EL (cell line): ENCODE measurements at regions not wholly inside any gene's neighbourhood (a gene's known extent, or its start where the extent isn't known, plus 50 kb on each side); places are given as distances from the start of the nearest gene placed in this dataset.
"Not testable (repeated sequence)": the region's sequence is repeated elsewhere in the genome, so short reads cannot be mapped to it uniquely, and the experiment has no call there.

Experiments
- DNase-seq: peaks from one replicate; pipeline ENCODE4 v3.0.0-alpha.2; 2016

- no peak for DNase-seq
These were observed 900.3 kb downstream of the DSC3 start for GRCh38 chr18:30142248-30142647.

- not testable (repeated sequence) for DNase-seq
These were observed 901.0 kb downstream of the DSC3 start for GRCh38 chr18:30141506-30141905.

DNA sequence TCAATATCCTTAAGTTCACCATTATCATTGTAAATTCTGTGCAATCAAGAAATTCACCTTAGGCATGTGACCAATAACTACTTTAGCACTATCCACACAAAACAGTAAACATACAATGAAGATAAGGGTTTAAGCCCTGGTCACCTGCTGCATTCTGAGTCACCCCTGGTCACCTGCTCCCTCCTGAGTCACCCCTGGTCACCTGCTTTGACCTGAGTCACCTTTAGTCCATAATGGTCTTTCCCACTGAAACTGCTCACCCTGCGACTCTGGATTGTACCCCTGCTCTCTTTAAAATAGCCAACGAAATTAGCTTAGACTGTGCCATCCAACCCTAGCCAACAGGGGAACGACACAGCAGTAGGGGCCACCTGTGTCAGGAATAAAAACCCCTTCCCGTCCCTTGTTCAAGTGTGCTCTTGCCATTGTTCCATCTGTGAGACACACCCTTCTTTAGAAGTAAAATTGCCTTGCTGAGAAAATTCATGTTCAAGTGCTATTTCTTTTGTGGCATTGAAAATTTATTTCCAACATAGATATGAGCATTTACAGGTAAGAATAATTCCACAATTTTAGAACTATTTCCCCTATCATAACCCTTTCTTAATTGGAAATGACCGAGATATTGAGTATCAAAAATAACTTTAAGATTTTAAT, 902.8 kb downstream of the DSC3 start:
- DNase-seq = no peak

DNA sequence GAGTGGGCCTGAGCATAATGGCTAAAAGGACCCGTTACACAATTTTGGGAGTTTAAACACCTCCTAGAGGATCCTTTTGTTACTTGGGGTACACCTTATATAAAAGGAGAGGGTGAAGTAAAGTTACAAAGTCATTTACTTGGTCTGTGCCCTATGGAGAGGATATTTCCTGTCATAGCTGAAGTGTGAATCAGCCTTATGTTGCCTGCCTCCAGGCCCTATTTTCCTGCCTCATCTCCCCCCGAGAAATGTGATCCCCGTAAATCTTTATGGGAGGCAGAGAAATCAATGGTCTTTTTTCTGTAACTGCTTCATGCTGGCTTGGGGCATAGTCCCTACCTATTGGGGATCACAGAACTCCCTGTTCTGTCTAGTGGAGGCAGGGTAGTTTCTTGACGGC, 906.6 kb downstream of the DSC3 start:
- DNase-seq = peak; percentile 42

GRCh38 chr18:30134020-30134419, 908.5 kb downstream of the DSC3 start:
- DNase-seq = no peak

DNA sequence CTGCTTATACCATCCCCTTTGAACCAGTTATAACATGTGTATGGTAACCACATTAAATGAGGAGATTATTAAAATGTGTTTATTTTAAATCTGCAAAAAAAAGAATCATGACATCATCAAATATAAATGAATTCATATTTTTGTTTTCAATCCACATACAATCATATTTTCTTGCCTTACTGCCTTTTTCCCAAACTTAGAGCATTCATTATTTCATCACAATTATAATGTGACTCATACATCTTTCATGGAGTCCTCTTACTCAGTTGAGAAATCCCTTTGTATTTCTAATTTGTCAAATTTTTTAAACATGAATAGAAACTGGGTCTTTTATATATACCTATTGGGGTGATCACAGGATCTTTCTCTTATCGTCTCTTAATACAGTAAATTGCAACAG, 909.6 kb downstream of the DSC3 start:
- no peak for DNase-seq

DNA sequence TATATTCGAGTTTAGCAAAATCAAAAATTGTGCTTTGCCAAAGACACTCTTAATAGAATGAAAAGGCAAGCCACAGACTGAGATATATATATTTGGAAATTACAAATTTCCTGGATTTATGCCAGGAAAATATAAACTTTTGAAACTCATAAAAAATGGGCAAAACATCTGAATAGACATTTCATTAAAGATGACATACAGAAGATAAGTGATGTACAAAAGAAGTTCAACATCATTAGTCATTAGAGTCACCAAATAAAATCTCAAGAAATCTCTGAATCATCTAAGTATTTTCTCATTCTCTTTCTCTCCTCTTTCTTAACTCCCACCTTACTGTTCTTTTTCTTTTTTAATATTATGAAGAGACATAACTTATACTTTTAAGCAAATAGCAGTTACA, 921.1 kb downstream of the DSC3 start:
- DNase-seq = no peak

DNA sequence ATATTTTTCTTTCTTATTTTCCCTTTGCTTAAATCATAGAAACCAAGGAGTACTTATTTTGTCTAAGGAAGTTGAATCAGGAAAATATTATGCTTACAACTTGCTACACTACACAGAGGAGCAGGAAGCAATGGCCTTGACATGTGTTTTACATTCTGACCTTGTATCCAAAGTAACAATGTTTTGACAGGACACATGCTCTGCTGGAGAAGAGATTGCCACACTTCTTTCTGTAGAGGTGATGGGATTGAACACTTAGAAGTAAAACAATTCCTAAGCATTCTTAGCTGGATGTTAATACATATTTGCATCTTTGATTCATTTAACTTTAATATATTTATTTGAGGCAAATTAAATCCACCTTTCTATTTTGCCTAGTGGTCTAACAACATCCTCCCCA, 929.1 kb downstream of the DSC3 start:
- no peak for DNase-seq

- peak; percentile 76 for DNase-seq
These were observed 936.2 kb downstream of the DSC3 start for GRCh38 chr18:30106356-30106755.

DNA sequence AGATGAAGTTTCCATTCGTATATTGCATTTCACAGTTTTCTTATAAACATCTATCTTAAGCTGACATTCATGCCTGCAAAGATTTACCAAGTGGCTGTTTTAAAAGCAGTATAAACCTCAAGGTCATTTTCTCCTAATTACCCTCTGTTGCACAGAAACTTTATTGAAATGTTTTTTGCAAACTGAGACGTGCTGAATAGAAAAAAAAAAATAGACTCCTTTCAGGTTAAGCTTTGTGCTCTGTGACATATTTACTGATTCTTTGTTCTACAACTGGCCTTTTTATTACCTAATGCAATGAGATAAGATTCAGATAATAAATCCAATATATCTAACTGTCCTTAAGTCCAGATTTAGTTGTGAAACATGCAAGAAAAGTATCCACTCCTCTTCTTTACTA, 938.7 kb downstream of the DSC3 start:
- no peak for DNase-seq

DNA sequence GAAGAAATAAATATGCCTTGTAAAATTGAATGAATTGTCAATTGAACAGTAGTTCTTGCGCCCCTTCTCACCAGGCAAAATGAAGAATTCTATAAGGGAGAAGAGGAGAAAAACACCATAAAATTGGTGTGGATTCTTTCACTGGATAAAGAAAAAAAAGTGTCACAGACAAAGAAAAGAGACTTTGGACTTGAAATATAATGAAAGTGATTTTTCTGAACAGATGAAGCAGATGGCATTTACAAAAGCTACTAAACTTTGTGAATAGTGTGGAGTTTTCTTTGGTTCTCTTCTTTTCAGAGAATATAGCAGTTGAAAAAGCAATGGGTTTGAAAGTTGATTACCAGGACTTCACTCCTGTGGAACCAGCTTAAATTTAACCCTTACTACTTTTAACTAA, 945.7 kb downstream of the DSC3 start:
- no peak for DNase-seq

GRCh38 chr18:30094556-30094955, 948.0 kb downstream of the DSC3 start:
- DNase-seq = peak; percentile 38

DNA sequence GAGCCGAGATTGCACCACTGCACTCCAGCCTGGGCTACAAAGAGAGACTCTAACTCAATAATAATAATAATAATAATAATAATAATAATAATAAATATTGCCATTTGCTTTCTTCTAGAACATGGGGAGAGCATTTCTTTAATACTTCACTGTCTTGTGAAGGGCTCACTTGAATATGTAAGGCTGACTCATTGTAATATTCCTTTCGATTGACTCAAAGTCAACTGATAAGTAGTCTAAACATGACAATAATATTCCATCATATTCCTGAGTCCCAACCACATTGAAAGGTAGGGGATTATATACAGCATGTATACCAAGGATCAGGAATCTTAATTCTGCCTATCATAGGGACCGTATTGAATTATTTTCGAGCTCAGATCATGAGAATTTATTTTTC, 949.2 kb downstream of the DSC3 start:
- no peak for DNase-seq

DNA sequence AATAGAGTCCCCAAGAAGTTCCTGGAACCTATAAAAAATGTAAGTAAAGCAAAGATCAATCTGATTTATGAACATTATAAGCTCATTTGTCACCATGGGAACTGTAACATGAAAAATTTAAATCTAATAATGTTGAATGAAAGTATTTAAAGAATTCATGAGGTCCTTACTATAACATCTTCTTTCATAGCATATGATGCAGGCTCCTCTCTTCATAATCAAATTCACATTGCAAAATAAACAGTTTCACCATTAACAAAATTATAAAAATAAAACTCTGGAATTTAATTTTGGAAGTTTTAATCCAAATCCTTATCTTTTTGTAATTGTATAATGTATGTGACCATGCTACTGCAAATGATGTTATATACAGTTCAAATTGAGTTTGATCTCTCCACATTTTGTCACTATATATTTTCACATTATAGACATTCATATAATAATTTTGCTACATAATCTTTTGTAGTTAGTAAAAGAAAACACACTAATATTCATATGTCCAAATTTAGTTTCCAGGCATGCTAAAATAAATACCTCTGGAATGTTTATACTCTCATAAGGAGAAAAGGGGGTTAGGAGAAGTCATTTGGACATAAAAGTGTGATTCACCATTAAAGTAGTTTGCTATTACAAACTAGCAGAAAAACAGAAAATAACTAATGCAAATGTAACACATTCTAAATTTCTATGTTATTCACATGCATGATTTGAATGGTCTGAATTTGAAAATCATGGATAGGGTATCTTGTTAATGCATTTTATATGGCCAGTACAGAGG, 954.1 kb downstream of the DSC3 start:
- DNase-seq = peak; percentile 16

DNA sequence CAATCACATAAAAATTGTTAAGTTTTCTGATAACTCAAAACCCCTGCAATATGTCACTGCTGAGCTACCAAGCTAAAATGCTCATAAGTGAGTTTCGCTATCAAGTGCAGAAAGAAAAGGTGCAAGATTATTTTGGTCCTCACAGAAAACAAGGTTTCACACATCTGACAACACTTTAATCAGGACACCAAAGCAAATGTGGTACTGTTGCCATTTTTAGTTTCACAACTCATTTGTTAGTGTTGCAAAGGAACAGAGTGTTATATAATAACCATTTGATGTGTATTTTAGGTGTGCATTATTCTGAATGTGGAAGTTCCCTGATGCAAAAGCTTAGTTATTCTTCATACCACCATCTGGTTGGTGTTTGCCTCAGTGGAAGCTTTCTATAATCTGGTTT, 956.2 kb downstream of the DSC3 start:
- no peak for DNase-seq

- peak; percentile 4 for DNase-seq
These were observed 961.4 kb downstream of the DSC3 start for GRCh38 chr18:30081122-30081521.

GRCh38 chr18:30072609-30073385, 969.7 kb downstream of the DSC3 start:
- no peak for DNase-seq

DNA sequence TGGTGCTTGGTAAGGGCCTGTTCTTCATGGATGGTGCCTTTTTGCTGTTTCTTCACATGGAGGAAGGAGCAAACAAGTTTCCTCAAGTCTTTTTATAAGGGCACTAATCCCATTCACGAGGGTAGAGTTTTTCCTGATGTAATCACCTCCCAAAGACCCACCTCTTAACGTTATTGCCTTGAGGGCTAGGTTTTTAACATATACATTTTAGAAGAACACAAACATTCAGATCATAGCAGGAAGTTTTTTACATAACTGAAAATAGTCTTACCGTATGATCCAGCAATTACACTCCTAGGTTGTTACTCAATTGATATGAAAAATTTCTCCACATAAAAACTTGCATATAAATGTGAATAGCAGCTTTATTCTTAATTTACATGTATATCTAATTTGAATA, 976.3 kb downstream of the DSC3 start:
- no peak for DNase-seq

- DNase-seq = no peak
These were observed 985.1 kb downstream of the DSC3 start for GRCh38 chr18:30057398-30057797.

GRCh38 chr18:30056528-30056927, 986.0 kb downstream of the DSC3 start:
- no peak for DNase-seq

DNA sequence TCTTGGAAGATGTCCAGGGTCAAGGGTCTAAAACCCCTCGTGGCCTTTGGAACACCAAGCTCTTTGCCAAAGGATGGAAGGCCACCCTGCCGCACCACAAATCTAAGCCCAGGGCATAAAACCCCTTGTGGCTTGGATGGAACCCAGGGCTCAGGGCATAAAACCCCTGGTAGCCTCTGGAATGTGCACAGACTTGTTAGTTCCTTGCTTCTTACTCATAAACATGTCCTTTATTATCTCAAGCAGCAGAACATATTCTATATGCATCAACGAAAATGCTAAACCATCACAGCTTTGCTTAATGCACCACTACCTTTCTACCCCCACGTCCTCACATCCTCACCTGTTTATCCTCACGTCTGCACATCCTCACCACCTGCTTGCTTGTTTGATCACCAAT, 998.0 kb downstream of the DSC3 start:
- DNase-seq = peak; percentile 12

DNA sequence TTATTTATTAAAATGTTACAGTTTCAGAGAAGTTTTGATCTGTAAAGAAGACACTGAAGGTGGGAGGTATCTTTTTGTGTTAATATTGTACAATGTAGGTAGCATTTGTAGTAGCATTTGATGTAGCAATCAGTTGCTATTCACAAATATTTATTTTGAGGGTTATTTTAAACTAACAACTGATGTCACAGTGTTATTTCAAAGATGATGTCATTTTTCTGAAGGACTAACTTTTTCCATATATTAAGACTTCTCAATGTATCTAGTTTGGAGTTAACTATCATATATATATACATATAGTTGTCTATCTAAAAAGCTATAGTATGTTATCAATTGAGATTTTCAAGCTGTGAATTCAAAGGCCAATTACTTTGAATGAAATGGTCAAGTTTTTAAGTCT, 1003.3 kb downstream of the DSC3 start:
- DNase-seq = no peak

DNA sequence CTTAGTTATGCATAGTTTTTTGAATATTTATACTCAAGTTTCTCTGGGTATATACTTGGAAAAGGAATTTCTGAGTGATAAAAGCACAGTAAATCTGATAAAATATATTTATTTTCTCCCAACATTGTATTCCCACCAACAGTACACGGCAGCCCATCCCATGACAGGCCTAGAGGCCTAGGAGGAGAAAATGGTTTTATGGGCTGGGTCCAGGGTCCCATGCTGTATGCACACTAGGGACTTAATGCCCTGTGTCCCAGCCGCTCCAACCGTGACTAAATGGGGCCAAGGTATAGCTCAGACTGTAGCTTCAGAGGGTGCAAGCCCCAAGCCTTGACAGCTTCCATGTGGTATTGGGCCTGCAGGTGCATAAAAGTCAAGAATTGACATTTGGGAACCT, 1007.7 kb downstream of the DSC3 start:
- no peak for DNase-seq

GRCh38 chr18:30016179-30016578, 1026.4 kb downstream of the DSC3 start:
- peak; percentile 21 for DNase-seq
